K562 (cell line): ENCODE measurements at regions not wholly inside any gene's neighbourhood (a gene's known extent, or its start where the extent isn't known, plus 50 kb on each side); places are given as distances from the start of the nearest gene placed in this dataset.

Source experiments
- ATAC-seq: fragments of 200-7000 bp; cut with Tn5 transposase; 3 replicates; pipeline ENCODE4 v1.9.1; 2020; ENCODE audit warnings: moderate library complexity
- BruUV-seq: library from RNA; stranded (reverse); fragments of 400-500 nt; replicated peaks from 2 replicates; lab custom pipeline; 2021; lab: Mats Ljungman, UMichigan
- CTCF ChIA-PET: fragments of 300-600 bp; formaldehyde crosslinking; extraction: SDS; loops from one replicate; lab custom pipeline; 2021; ENCODE audit warnings: low intra/inter-chr PET ratio; lab: Yijun Ruan, JAX
- POLR2A ChIA-PET: fragments of 300-600, 350-650 bp; sonication (Branson Sonifier 250); formaldehyde crosslinking; extraction: SDS; loops from one replicate; lab custom pipeline; 2021; ENCODE audit warnings: antibody characterized with exemption, inconsistent platforms; lab: Yijun Ruan, JAX
- DNase-seq, 4 experiments: peaks; one replicate each; pipeline versions ENCODE4 v3.0.0 to v3.0.0-alpha.2; 2011 to 2018; ENCODE audit warnings: low spot score in 3 of 4, mixed read lengths in 3 of 4; ENCODE audit errors: extremely low read depth in 1 of 4
- FAIRE-seq: peaks from 2 replicates; lab custom pipeline; 2011; peaks lifted over from hg19 to GRCh38; lab: Jason Lieb, UNC
- H2AFZ ChIP-seq: 2 replicates; pipeline ENCODE4 v1.6.0; 2011; ENCODE audit warnings: low read depth, low read length, control low read depth, inconsistent platforms
- H3K27ac ChIP-seq: fragments of 200-600 bp; 3 replicates; pipeline ENCODE4 v1.8.0; 2011; ENCODE audit warnings: low read depth, mild to moderate bottlenecking, control low read depth, inconsistent platforms, low read length, moderate library complexity, mixed read lengths; ENCODE audit errors: extremely low read depth
- H3K27me3 ChIP-seq, 2 experiments: fragments of 300-600 bp in 1 of 2; 2 replicates in 1 of 2; 3 replicates in 1 of 2; pipeline versions ENCODE4 v1.6.0 to v1.8.0; 2011; ENCODE audit warnings: inconsistent platforms in 2 of 2, low read length in 2 of 2, mild to moderate bottlenecking in 1 of 2, mixed read lengths in 1 of 2, moderate library complexity in 1 of 2; ENCODE audit not compliant: control insufficient read depth in 2 of 2, insufficient read depth in 2 of 2
- H3K36me3 ChIP-seq: fragments of 300-600 bp; 3 replicates; pipeline ENCODE4 v1.8.0; 2011; ENCODE audit warnings: mild to moderate bottlenecking, low read length, inconsistent platforms; ENCODE audit not compliant: control insufficient read depth, insufficient read depth
- H3K4me1 ChIP-seq, 2 experiments: fragments of 200-600 bp in 1 of 2; replicated peaks in 1 of 2; 2 replicates in 1 of 2; 3 replicates in 1 of 2; pipeline versions ENCODE4 v1.5.1 to v1.8.0; 2011; ENCODE audit warnings: inconsistent platforms in 2 of 2, low read length in 2 of 2, mild to moderate bottlenecking in 1 of 2, mixed read lengths in 1 of 2, moderate library complexity in 1 of 2; ENCODE audit not compliant: control insufficient read depth in 2 of 2, insufficient read depth in 2 of 2
- H3K4me2 ChIP-seq: 2 replicates; pipeline ENCODE4 v1.6.1; 2011; ENCODE audit warnings: low read length, control low read depth, inconsistent platforms, mixed read lengths; ENCODE audit not compliant: insufficient read depth
- H3K4me3 ChIP-seq: fragments of 200-600 bp; sonication (generic), shearing (Covaris generic); 2 replicates; pipeline ENCODE4 v1.5.1; 2016; ENCODE audit warnings: control low read depth, inconsistent platforms
- H3K79me2 ChIP-seq: fragments of 200-600 bp; 3 replicates; pipeline ENCODE4 v1.8.0; 2011; ENCODE audit warnings: low read length, inconsistent platforms; ENCODE audit not compliant: control insufficient read depth, insufficient read depth
- H3K9ac ChIP-seq, 2 experiments: 2 replicates each; pipeline versions ENCODE4 v1.6.0 to v1.6.1; 2011; ENCODE audit warnings: low read depth in 2 of 2, low read length in 2 of 2, control low read depth in 1 of 2, inconsistent platforms in 1 of 2, mild to moderate bottlenecking in 1 of 2, mixed read lengths in 1 of 2; ENCODE audit not compliant: insufficient read depth in 1 of 2
- H3K9me1 ChIP-seq: one replicate; pipeline ENCODE4 v1.6.0; 2011; ENCODE audit warnings: inconsistent platforms, mild to moderate bottlenecking, low read length, moderate library complexity; ENCODE audit not compliant: control insufficient read depth, insufficient read depth
- H3K9me3 ChIP-seq: replicated peaks from 2 replicates; pipeline ENCODE4 v1.5.1; 2011; ENCODE audit warnings: low read depth, low read length, inconsistent platforms; ENCODE audit not compliant: control insufficient read depth, insufficient read depth
- H4K20me1 ChIP-seq: replicated peaks from 2 replicates; pipeline ENCODE4 v1.6.1; 2011; ENCODE audit warnings: low read length, inconsistent platforms, mixed read lengths; ENCODE audit not compliant: control insufficient read depth, insufficient read depth
- KDM1A ChIP-seq, 2 experiments: fragments of 450-650 bp; IDR thresholded peaks; 2 replicates each; pipeline ENCODE4 v1.6.1; 2016; ENCODE audit warnings: mild to moderate bottlenecking in 2 of 2
- NFIC ChIP-seq: fragments of 450-650 bp; IDR thresholded peaks from 2 replicates; pipeline ENCODE4 v1.6.1; 2017; ENCODE audit warnings: mild to moderate bottlenecking, inconsistent platforms
- RAD51 ChIP-seq: fragments of 450-650 bp; IDR thresholded peaks from 2 replicates; pipeline ENCODE4 v1.7.1; 2016; ENCODE audit warnings: low read depth, mild to moderate bottlenecking, borderline replicate concordance
- ZNF3 ChIP-seq: fragments of 250-450 bp; sonication (Bioruptor Pico); IDR thresholded peaks from 2 replicates; pipeline ENCODE4 v1.5.0; 2021; ENCODE audit warnings: mild to moderate bottlenecking, moderate library complexity
- ZZZ3 ChIP-seq: fragments of 450-650 bp; IDR thresholded peaks from 2 replicates; pipeline ENCODE4 v1.6.1; 2016; ENCODE audit warnings: antibody characterized with exemption, mild to moderate bottlenecking, moderate library complexity
- WGBS: fragments of 100-300 bp; shearing (Covaris generic); methylation state at CpG from one replicate; pipeline ENCODE4 v1.1.6; 2016; ENCODE audit warnings: low coverage, mixed read lengths; ENCODE audit not compliant: insufficient coverage; ENCODE audit errors: missing lambda C conversion rate; 5-methylcytosine and 5-hydroxymethylcytosine counted together
- in situ Hi-C: fragments of 300-500 bp; cut with MboI; formaldehyde crosslinking; loops from 4 replicates; pipeline ENCODE4 v1.15.0; 2018; ENCODE audit warnings: inconsistent platforms, mixed read lengths
- intact Hi-C: fragments of 100-400 bp; cut with micrococcal nuclease; formaldehyde crosslinking; loops from 2 replicates; pipeline ENCODE4 v1.14.2; 2022
- TF ChIP-seq, protein P1 (sequence below): sonication (generic); formaldehyde crosslinking; IDR thresholded peaks from 2 replicates; pipeline ENCODE4 v1.8.0; 2023; ENCODE audit warnings: missing genetic modification reagents, mild to moderate bottlenecking, borderline replicate concordance

DNA sequence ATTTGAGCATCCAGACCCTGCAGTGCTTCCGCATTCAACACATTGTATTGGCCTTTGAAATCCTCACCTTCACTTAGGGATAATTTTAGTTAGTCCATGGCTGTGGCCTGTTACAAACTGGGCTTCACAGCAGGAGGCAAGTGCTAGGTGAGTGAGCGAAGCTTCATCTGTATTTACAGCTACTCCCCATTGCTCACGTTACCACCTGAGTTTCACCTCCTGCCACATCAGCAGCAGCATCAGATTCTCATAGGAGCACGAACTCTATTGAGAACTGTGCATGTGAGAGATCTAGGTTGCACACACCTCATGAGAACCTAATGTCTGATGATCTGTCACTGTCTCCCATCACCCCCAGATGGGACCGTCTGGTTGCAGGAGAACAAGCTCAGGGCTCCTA lies 222.1 kb upstream of the NR2F2 start (continued):
- TF ChIP-seq, protein P1, sequence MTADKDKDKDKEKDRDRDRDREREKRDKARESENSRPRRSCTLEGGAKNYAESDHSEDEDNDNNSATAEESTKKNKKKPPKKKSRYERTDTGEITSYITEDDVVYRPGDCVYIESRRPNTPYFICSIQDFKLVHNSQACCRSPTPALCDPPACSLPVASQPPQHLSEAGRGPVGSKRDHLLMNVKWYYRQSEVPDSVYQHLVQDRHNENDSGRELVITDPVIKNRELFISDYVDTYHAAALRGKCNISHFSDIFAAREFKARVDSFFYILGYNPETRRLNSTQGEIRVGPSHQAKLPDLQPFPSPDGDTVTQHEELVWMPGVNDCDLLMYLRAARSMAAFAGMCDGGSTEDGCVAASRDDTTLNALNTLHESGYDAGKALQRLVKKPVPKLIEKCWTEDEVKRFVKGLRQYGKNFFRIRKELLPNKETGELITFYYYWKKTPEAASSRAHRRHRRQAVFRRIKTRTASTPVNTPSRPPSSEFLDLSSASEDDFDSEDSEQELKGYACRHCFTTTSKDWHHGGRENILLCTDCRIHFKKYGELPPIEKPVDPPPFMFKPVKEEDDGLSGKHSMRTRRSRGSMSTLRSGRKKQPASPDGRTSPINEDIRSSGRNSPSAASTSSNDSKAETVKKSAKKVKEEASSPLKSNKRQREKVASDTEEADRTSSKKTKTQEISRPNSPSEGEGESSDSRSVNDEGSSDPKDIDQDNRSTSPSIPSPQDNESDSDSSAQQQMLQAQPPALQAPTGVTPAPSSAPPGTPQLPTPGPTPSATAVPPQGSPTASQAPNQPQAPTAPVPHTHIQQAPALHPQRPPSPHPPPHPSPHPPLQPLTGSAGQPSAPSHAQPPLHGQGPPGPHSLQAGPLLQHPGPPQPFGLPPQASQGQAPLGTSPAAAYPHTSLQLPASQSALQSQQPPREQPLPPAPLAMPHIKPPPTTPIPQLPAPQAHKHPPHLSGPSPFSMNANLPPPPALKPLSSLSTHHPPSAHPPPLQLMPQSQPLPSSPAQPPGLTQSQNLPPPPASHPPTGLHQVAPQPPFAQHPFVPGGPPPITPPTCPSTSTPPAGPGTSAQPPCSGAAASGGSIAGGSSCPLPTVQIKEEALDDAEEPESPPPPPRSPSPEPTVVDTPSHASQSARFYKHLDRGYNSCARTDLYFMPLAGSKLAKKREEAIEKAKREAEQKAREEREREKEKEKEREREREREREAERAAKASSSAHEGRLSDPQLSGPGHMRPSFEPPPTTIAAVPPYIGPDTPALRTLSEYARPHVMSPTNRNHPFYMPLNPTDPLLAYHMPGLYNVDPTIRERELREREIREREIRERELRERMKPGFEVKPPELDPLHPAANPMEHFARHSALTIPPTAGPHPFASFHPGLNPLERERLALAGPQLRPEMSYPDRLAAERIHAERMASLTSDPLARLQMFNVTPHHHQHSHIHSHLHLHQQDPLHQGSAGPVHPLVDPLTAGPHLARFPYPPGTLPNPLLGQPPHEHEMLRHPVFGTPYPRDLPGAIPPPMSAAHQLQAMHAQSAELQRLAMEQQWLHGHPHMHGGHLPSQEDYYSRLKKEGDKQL (CRISPR knock-in tag) = no peak
- TF ChIP-seq RAD51 = no peak

DNA sequence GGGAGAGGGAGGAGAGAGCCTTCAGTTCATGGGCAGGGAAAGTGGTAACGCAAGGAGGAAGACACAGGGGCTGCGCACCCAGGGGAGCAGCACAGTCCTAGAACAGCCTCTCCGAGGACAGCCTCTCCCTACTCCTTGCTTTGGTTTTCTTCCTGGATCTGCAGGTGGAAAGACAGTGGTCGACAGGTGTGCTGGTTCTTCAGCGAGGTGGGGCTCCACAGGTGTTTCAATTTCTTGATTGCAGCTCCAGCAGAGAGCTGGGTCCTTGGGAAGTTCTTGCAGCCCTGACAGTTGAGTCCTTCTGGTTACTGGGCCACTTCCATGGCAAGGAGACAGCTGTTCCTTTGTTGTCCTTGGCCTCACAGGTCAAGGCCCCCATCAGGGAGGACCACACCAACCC lies 220.7 kb upstream of the NR2F2 start:
- BruUV-seq = no TSS peak
- Histone ChIP-seq H3K36me3 (no peaks in the 10 kb centered on the region), H3K79me2 (no peaks in the 10 kb centered on the region), H4K20me1 (no peaks in the 10 kb centered on the region), H3K4me2 (no peak overlapping the region), H3K9ac (no peak overlapping the region), H3K4me3 (no peak overlapping the region), H3K27ac (no peak overlapping the region), H3K9me1 (no peaks in the 10 kb centered on the region), H3K27me3 (no peaks in the 10 kb centered on the region), H3K4me1 (0 out of 5 replicates have a peak, but pooled peaks cover 0 to 4% of the 10 kb centered on the region in 2 experiments), H2AFZ (no peak overlapping the region), H3K9me3 (no peaks in the 10 kb centered on the region)
- ATAC-seq (no peak), DNase-seq (no peak), FAIRE-seq (no peak)
- TF ChIP-seq ZZZ3 (no peak), ZNF3 (CRISPR knock-in tag) (no peak), NFIC (no peak), KDM1A (IDR thresholded peaks at IDR 0.05) (no peak)
- intact Hi-C loops (no loop called here), in situ Hi-C loops (no loop called here)
- ChIA-PET POLR2A (no interaction called here), CTCF (no interaction called here)
- WGBS = 35% methylated on average over 3 of the region's 5 CpGs
